ENCODE measurements at regions not wholly inside any gene's neighbourhood (a gene's known extent, or its start where the extent isn't known, plus 50 kb on each side); places are given as distances from the start of the nearest gene placed in this dataset.

DNA sequence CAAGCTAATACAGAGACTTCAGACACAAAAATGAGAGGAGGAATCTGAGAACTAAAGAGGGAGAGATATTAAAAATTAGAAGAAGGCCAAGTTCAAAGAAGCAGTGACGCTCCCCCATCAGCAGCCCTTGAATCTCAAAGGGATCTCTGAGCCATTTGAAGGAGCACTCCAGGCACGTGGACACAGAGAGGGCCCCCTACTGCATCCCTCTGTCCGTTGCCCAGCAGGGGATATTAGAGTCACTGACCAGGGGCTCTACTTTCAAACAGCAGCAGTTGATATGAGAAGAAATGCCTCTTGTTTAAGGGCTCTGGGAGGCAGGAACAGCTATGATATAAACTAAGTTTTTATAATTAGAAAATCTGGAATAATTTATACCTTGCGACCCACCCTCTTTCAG lies 479.0 kb upstream of the SALL1 start:
- TF ChIP-seq CTCF (IDR thresholded peaks at IDR 0.05; ENCODE audit: unreplicated experiment) = no peak
- Mint-ChIP-seq H3K9me3 (ENCODE audit: unreplicated experiment) (peaks cover 12% of the 10 kb centered on the region), H3K4me3 (ENCODE audit: unreplicated experiment) (no peak overlapping the region), H3K4me1 (ENCODE audit: insufficient read depth, unreplicated experiment) (no peaks in the 10 kb centered on the region), H3K27ac (ENCODE audit: low read depth, unreplicated experiment) (no peak overlapping the region), H3K27me3 (ENCODE audit: insufficient read depth, unreplicated experiment) (no peaks in the 10 kb centered on the region), H3K36me3 (ENCODE audit: insufficient read depth, unreplicated experiment) (no peaks in the 10 kb centered on the region)
- no TSS peak for BruUV-seq (replicated peaks)
- ChIA-PET CTCF (interaction anchor here (0.5 kb wide), 1 partner anchor 20 kb away, joined by 4 read pairs; no protein-coding TSS in a partner anchor), POLR2A (no interaction called here)
- intact Hi-C loops (cut with micrococcal nuclease) = no loop called here
- DNase-seq (ENCODE audit: unreplicated experiment) = no peak

DNA sequence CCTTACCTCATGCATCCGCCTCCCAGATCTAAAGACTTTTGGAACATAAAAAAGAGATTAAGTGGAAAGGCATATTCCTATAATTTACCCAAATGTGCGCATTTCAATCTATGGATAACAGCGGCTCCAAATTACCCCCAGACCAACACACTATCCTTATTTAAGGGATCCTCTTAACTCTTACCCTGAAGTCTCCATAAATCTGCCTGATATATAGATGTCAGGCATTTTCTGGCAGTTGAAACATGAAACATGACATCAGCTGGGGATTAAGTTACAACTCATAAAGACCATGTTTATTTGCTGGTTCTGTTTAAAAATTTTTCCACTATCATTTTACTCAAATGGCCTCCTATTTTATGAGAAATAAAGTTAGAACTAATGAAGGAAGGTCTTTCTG lies 478.5 kb upstream of the SALL1 start:
- no TSS peak for BruUV-seq (replicated peaks)
- Mint-ChIP-seq H3K4me1 (ENCODE audit: insufficient read depth, unreplicated experiment) (no peaks in the 10 kb centered on the region), H3K36me3 (ENCODE audit: insufficient read depth, unreplicated experiment) (no peaks in the 10 kb centered on the region), H3K4me3 (ENCODE audit: unreplicated experiment) (no peak overlapping the region), H3K27me3 (ENCODE audit: insufficient read depth, unreplicated experiment) (no peaks in the 10 kb centered on the region), H3K9me3 (ENCODE audit: unreplicated experiment) (peaks cover 12% of the 10 kb centered on the region), H3K27ac (ENCODE audit: low read depth, unreplicated experiment) (no peak overlapping the region)
- TF ChIP-seq CTCF (IDR thresholded peaks at IDR 0.05; ENCODE audit: unreplicated experiment) = no peak
- ChIA-PET CTCF (no interaction called here), POLR2A (no interaction called here)
- DNase-seq (ENCODE audit: unreplicated experiment) = no peak
- intact Hi-C loops (cut with micrococcal nuclease) = no loop called here

DNA sequence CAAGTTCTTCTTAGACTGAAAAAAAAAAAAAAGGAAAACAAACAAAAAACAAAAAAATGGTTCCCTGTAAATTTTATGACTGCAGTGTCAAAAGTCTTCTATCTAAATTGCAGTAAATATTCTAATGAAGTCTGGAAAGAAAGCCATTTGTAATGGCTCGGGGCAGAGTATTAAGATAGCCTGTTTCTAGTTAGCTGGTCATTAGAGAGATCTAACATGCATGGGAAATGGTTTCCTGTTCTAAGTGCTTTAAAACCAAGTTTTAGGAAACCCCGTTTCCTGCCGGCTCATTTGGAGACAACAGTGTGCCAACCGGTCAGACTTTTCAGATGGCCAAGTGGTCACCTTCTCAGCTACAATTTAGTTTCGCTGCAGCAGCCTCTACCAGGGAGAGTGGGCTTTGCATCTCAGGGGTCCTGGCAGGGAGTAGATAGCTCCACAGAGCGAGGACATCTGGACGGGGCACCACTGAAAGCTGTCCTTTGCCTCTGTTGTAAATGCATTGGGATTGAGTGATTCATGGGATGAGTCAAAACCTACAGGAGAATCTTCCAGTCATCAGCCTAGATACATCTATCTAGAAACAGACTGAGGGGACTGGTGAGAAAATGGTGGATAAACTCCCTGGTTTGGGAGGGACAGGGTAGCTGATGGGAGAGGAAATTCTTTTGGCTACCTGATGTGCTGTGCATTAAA lies 473.2 kb upstream of the SALL1 start:
- POLR2A ChIA-PET = interaction anchor here (0.5 kb wide), 1 partner anchor 412 kb away, joined by 3 read pairs; no protein-coding TSS in a partner anchor

DNA sequence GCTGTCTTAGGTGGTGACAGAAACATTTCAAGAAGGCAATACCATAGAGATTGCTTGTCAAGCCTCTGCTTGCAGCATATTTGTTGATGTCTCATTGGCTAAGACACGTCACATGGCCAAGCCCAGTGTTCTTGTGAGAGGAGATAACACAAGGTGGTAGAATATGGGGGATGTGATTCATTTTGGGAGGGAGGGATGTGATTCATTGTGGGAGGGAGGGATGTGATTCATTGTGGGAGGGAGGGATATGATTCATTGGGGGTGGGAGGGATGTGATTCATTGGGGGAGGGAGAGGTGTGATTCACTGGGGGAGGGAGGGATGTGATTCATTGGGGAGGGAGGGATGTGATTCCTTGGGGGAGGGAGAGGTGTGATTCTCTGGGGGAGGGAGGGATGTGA lies 470.5 kb upstream of the SALL1 start:
- Mint-ChIP-seq H3K27me3 (ENCODE audit: insufficient read depth, unreplicated experiment) (no peaks in the 10 kb centered on the region), H3K36me3 (ENCODE audit: insufficient read depth, unreplicated experiment) (no peaks in the 10 kb centered on the region), H3K4me3 (ENCODE audit: unreplicated experiment) (no peak overlapping the region), H3K4me1 (ENCODE audit: insufficient read depth, unreplicated experiment) (no peaks in the 10 kb centered on the region), H3K9me3 (ENCODE audit: unreplicated experiment) (peaks cover 8% of the 10 kb centered on the region), H3K27ac (ENCODE audit: low read depth, unreplicated experiment) (no peak overlapping the region)
- BruUV-seq (replicated peaks) = no TSS peak
- no peak for TF ChIP-seq CTCF (IDR thresholded peaks at IDR 0.05; ENCODE audit: unreplicated experiment)
- CTCF ChIA-PET = interaction anchor here (0.5 kb wide), 1 partner anchor 87 kb away, joined by 3 read pairs; no protein-coding TSS in a partner anchor
- DNase-seq (ENCODE audit: unreplicated experiment) = peak; percentile 48
- intact Hi-C loops (cut with micrococcal nuclease) = no loop called here
- POLR2A ChIA-PET = no interaction called here

More for the DNA sequence above, 473.2 kb upstream of the SALL1 start:
- DNase-seq (ENCODE audit: unreplicated experiment) = peak; percentile 23
- no peak overlapping the region for H3K27ac Mint-ChIP-seq (ENCODE audit: low read depth, unreplicated experiment)
- BruUV-seq (replicated peaks) = no TSS peak
- intact Hi-C loops (cut with micrococcal nuclease) = no loop called here
- peaks cover 3% of the 10 kb centered on the region for H3K9me3 Mint-ChIP-seq (ENCODE audit: unreplicated experiment)
- no peak overlapping the region for H3K4me3 Mint-ChIP-seq (ENCODE audit: unreplicated experiment)
- no peaks in the 10 kb centered on the region for H3K36me3 Mint-ChIP-seq (ENCODE audit: insufficient read depth, unreplicated experiment)
- no peak for TF ChIP-seq CTCF (IDR thresholded peaks at IDR 0.05; ENCODE audit: unreplicated experiment)
- no peaks in the 10 kb centered on the region for H3K4me1 Mint-ChIP-seq (ENCODE audit: insufficient read depth, unreplicated experiment)
- CTCF ChIA-PET = interaction anchor here (1.6 kb wide), 1 partner anchor 11 kb away, joined by 5 read pairs; no protein-coding TSS in a partner anchor
- H3K27me3 Mint-ChIP-seq (ENCODE audit: insufficient read depth, unreplicated experiment) = no peaks in the 10 kb centered on the region
